ENCODE measurements at regions not wholly inside any gene's neighbourhood (a gene's known extent, or its start where the extent isn't known, plus 50 kb on each side); places are given as distances from the start of the nearest gene placed in this dataset.
A peak's percentile ranks its signal among the peaks of the same experiment; 100 is the strongest.

GRCh38 chr10:31702954-31703353 is 225.7 kb downstream of the ARHGAP12 start:
- H3K4me1 ChIP-seq (ENCODE audit: control insufficient read depth in 2 of 2, insufficient read depth in 2 of 2, low read length in 2 of 2), result peaks cover 6 to 11% of the 10 kb centered on the region in 2 donors
- H3K9me3 ChIP-seq (ENCODE audit: control insufficient read depth in 2 of 2, low read length in 2 of 2), result no peaks in the 10 kb centered on the region
- no peaks in the 10 kb centered on the region for H3K36me3 ChIP-seq (ENCODE audit: control insufficient read depth in 2 of 2, insufficient read depth in 2 of 2, low read length in 2 of 2)
- H3K4me3 ChIP-seq (ENCODE audit: low read length in 2 of 2), result no peak overlapping the region
- H3K27ac ChIP-seq (ENCODE audit: low read depth in 2 of 2, low read length in 2 of 2), result no peak overlapping the region
- H3K27me3 ChIP-seq (ENCODE audit: control insufficient read depth in 2 of 2, insufficient read depth in 2 of 2, low read length in 2 of 2), result no peaks in the 10 kb centered on the region
- H3K9ac ChIP-seq (ENCODE audit: low read depth in 1 of 2, low read length in 2 of 2), result no peak overlapping the region

GRCh38 chr10:31702005-31702404 is 226.6 kb downstream of the ARHGAP12 start:
- Histone ChIP-seq H3K27me3 (ENCODE audit: control insufficient read depth in 2 of 2, insufficient read depth in 2 of 2, low read length in 2 of 2) (no peaks in the 10 kb centered on the region), H3K27ac (ENCODE audit: low read depth in 2 of 2, low read length in 2 of 2) (peak overlapping the region in 1 of 2 donors; percentile 15), H3K4me1 (ENCODE audit: control insufficient read depth in 2 of 2, insufficient read depth in 2 of 2, low read length in 2 of 2) (peaks cover under 1 to 3% of the 10 kb centered on the region in 2 donors), H3K36me3 (ENCODE audit: control insufficient read depth in 2 of 2, insufficient read depth in 2 of 2, low read length in 2 of 2) (no peaks in the 10 kb centered on the region), H3K4me3 (ENCODE audit: low read length in 2 of 2) (no peak overlapping the region), H3K9ac (ENCODE audit: low read depth in 1 of 2, low read length in 2 of 2) (no peak overlapping the region), H3K9me3 (ENCODE audit: control insufficient read depth in 2 of 2, low read length in 2 of 2) (no peaks in the 10 kb centered on the region)

- no peaks in the 10 kb centered on the region for H3K9me3 ChIP-seq (ENCODE audit: control insufficient read depth in 2 of 2, low read length in 2 of 2)
- H3K27me3 ChIP-seq (ENCODE audit: control insufficient read depth in 2 of 2, insufficient read depth in 2 of 2, low read length in 2 of 2), result no peaks in the 10 kb centered on the region
- H3K4me3 ChIP-seq (ENCODE audit: low read length in 2 of 2), result no peak overlapping the region
- peaks cover 0 to 2% of the 10 kb centered on the region in 2 donors for H3K4me1 ChIP-seq (ENCODE audit: control insufficient read depth in 2 of 2, insufficient read depth in 2 of 2, low read length in 2 of 2)
- H3K27ac ChIP-seq (ENCODE audit: low read depth in 2 of 2, low read length in 2 of 2), result peak overlapping the region in 1 of 2 donors; percentile 15
- no peaks in the 10 kb centered on the region for H3K36me3 ChIP-seq (ENCODE audit: control insufficient read depth in 2 of 2, insufficient read depth in 2 of 2, low read length in 2 of 2)
- no peak overlapping the region for H3K9ac ChIP-seq (ENCODE audit: low read depth in 1 of 2, low read length in 2 of 2)
These were observed 227.1 kb downstream of the ARHGAP12 start for GRCh38 chr10:31701546-31701945.

GRCh38 chr10:31700181-31700611 is 228.4 kb downstream of the ARHGAP12 start:
- peaks cover 0 to 2% of the 10 kb centered on the region in 2 donors for H3K4me1 ChIP-seq (ENCODE audit: control insufficient read depth in 2 of 2, insufficient read depth in 2 of 2, low read length in 2 of 2)

GRCh38 chr10:31698181-31698830 is 230.3 kb downstream of the ARHGAP12 start:
- H3K9ac ChIP-seq (ENCODE audit: low read depth in 1 of 2, low read length in 2 of 2), result no peak overlapping the region
- H3K4me1 ChIP-seq (ENCODE audit: control insufficient read depth in 2 of 2, insufficient read depth in 2 of 2, low read length in 2 of 2), result peaks cover 0 to 2% of the 10 kb centered on the region in 2 donors
- no peak overlapping the region for H3K4me3 ChIP-seq (ENCODE audit: low read length in 2 of 2)

More at GRCh38 chr10:31700181-31700611, 228.4 kb downstream of the ARHGAP12 start:
- Histone ChIP-seq H3K9me3 (ENCODE audit: control insufficient read depth in 2 of 2, low read length in 2 of 2) (no peaks in the 10 kb centered on the region), H3K36me3 (ENCODE audit: control insufficient read depth in 2 of 2, insufficient read depth in 2 of 2, low read length in 2 of 2) (no peaks in the 10 kb centered on the region), H3K27ac (ENCODE audit: low read depth in 2 of 2, low read length in 2 of 2) (peak overlapping the region in 1 of 2 donors; percentile 20), H3K27me3 (ENCODE audit: control insufficient read depth in 2 of 2, insufficient read depth in 2 of 2, low read length in 2 of 2) (no peaks in the 10 kb centered on the region), H3K9ac (ENCODE audit: low read depth in 1 of 2, low read length in 2 of 2) (no peak overlapping the region), H3K4me3 (ENCODE audit: low read length in 2 of 2) (no peak overlapping the region)

GRCh38 chr10:31697271-31698180 is 231.1 kb downstream of the ARHGAP12 start:
- Histone ChIP-seq H3K36me3 (ENCODE audit: control insufficient read depth in 2 of 2, insufficient read depth in 2 of 2, low read length in 2 of 2) (no peaks in the 10 kb centered on the region), H3K27ac (ENCODE audit: low read depth in 2 of 2, low read length in 2 of 2) (peak overlapping the region; percentile 66 to 84), H3K4me1 (ENCODE audit: control insufficient read depth in 2 of 2, insufficient read depth in 2 of 2, low read length in 2 of 2) (peaks cover 0 to 2% of the 10 kb centered on the region in 2 donors), H3K9me3 (ENCODE audit: control insufficient read depth in 2 of 2, low read length in 2 of 2) (no peaks in the 10 kb centered on the region), H3K27me3 (ENCODE audit: control insufficient read depth in 2 of 2, insufficient read depth in 2 of 2, low read length in 2 of 2) (no peaks in the 10 kb centered on the region), H3K9ac (ENCODE audit: low read depth in 1 of 2, low read length in 2 of 2) (no peak overlapping the region), H3K4me3 (ENCODE audit: low read length in 2 of 2) (no peak overlapping the region)

More at GRCh38 chr10:31698181-31698830, 230.3 kb downstream of the ARHGAP12 start:
- peak overlapping the region; percentile 66 to 84 for H3K27ac ChIP-seq (ENCODE audit: low read depth in 2 of 2, low read length in 2 of 2)
- no peaks in the 10 kb centered on the region for H3K9me3 ChIP-seq (ENCODE audit: control insufficient read depth in 2 of 2, low read length in 2 of 2)
- H3K36me3 ChIP-seq (ENCODE audit: control insufficient read depth in 2 of 2, insufficient read depth in 2 of 2, low read length in 2 of 2), result no peaks in the 10 kb centered on the region
- H3K27me3 ChIP-seq (ENCODE audit: control insufficient read depth in 2 of 2, insufficient read depth in 2 of 2, low read length in 2 of 2), result no peaks in the 10 kb centered on the region

- Histone ChIP-seq H3K4me3 (ENCODE audit: low read length in 2 of 2) (no peak overlapping the region), H3K9me3 (ENCODE audit: control insufficient read depth in 2 of 2, low read length in 2 of 2) (no peaks in the 10 kb centered on the region), H3K36me3 (ENCODE audit: control insufficient read depth in 2 of 2, insufficient read depth in 2 of 2, low read length in 2 of 2) (no peaks in the 10 kb centered on the region), H3K4me1 (ENCODE audit: control insufficient read depth in 2 of 2, insufficient read depth in 2 of 2, low read length in 2 of 2) (peaks cover 0 to 2% of the 10 kb centered on the region in 2 donors), H3K9ac (ENCODE audit: low read depth in 1 of 2, low read length in 2 of 2) (no peak overlapping the region), H3K27me3 (ENCODE audit: control insufficient read depth in 2 of 2, insufficient read depth in 2 of 2, low read length in 2 of 2) (no peaks in the 10 kb centered on the region), H3K27ac (ENCODE audit: low read depth in 2 of 2, low read length in 2 of 2) (no peak overlapping the region)
These were observed 233.4 kb downstream of the ARHGAP12 start for GRCh38 chr10:31694929-31695837.

GRCh38 chr10:31694126-31694685 is 234.4 kb downstream of the ARHGAP12 start:
- Histone ChIP-seq H3K27ac (ENCODE audit: low read depth in 2 of 2, low read length in 2 of 2) (no peak overlapping the region), H3K4me3 (ENCODE audit: low read length in 2 of 2) (no peak overlapping the region), H3K9ac (ENCODE audit: low read depth in 1 of 2, low read length in 2 of 2) (no peak overlapping the region), H3K9me3 (ENCODE audit: control insufficient read depth in 2 of 2, low read length in 2 of 2) (peaks cover 0 to 3% of the 10 kb centered on the region in 2 donors), H3K27me3 (ENCODE audit: control insufficient read depth in 2 of 2, insufficient read depth in 2 of 2, low read length in 2 of 2) (no peaks in the 10 kb centered on the region), H3K4me1 (ENCODE audit: control insufficient read depth in 2 of 2, insufficient read depth in 2 of 2, low read length in 2 of 2) (peaks cover 0 to 2% of the 10 kb centered on the region in 2 donors), H3K36me3 (ENCODE audit: control insufficient read depth in 2 of 2, insufficient read depth in 2 of 2, low read length in 2 of 2) (no peaks in the 10 kb centered on the region)

- H3K9ac ChIP-seq (ENCODE audit: low read depth in 1 of 2, low read length in 2 of 2), result no peak overlapping the region
- H3K9me3 ChIP-seq (ENCODE audit: control insufficient read depth in 2 of 2, low read length in 2 of 2), result peaks cover 0 to 3% of the 10 kb centered on the region in 2 donors
- H3K4me1 ChIP-seq (ENCODE audit: control insufficient read depth in 2 of 2, insufficient read depth in 2 of 2, low read length in 2 of 2), result no peaks in the 10 kb centered on the region
- H3K36me3 ChIP-seq (ENCODE audit: control insufficient read depth in 2 of 2, insufficient read depth in 2 of 2, low read length in 2 of 2), result no peaks in the 10 kb centered on the region
- H3K4me3 ChIP-seq (ENCODE audit: low read length in 2 of 2), result no peak overlapping the region
- no peak overlapping the region for H3K27ac ChIP-seq (ENCODE audit: low read depth in 2 of 2, low read length in 2 of 2)
- H3K27me3 ChIP-seq (ENCODE audit: control insufficient read depth in 2 of 2, insufficient read depth in 2 of 2, low read length in 2 of 2), result no peaks in the 10 kb centered on the region
These were observed 235.1 kb downstream of the ARHGAP12 start for GRCh38 chr10:31693491-31693890.

Data from mucosa of rectum (tissue), 2 donors.